HG03280 (cell line): ENCODE measurements at regions not wholly inside any gene's neighbourhood (a gene's known extent, or its start where the extent isn't known, plus 50 kb on each side); places are given as distances from the start of the nearest gene placed in this dataset.

Source experiments
- ATAC-seq: cut with Tn5 transposase; IDR thresholded peaks from one replicate; pipeline ENCODE4 v1.9.1; 2021; ENCODE audit warnings: mild to moderate bottlenecking, moderate library complexity; ENCODE audit not compliant: unreplicated experiment

- no peak for ATAC-seq
Measured at GRCh38 chr1:58017641-58018040, 528.9 kb downstream of the OMA1 start.

- ATAC-seq = no peak
Measured at GRCh38 chr1:58013237-58013636, 533.3 kb downstream of the OMA1 start.

- ATAC-seq = no peak
Measured at GRCh38 chr1:58011978-58012377, 534.5 kb downstream of the OMA1 start.

- ATAC-seq = no peak
Measured at GRCh38 chr1:58006421-58007046, 540.0 kb downstream of the OMA1 start.

GRCh38 chr1:58005212-58005611, 541.3 kb downstream of the OMA1 start:
- no peak for ATAC-seq

GRCh38 chr1:58003988-58004387, 542.5 kb downstream of the OMA1 start:
- ATAC-seq = no peak

GRCh38 chr1:58003059-58003458, 543.5 kb downstream of the OMA1 start:
- ATAC-seq = no peak

GRCh38 chr1:58000821-58001220, 545.7 kb downstream of the OMA1 start:
- no peak for ATAC-seq

- ATAC-seq = no peak
Measured at GRCh38 chr1:58000116-58000515, 546.4 kb downstream of the OMA1 start.

- ATAC-seq = no peak
Measured at GRCh38 chr1:57996400-57996799, 550.1 kb downstream of the OMA1 start.

GRCh38 chr1:57991289-57991688, 555.2 kb downstream of the OMA1 start:
- no peak for ATAC-seq

- ATAC-seq = no peak
Measured at GRCh38 chr1:57989877-57990276, 556.6 kb downstream of the OMA1 start.

GRCh38 chr1:57987523-57987922, 559.0 kb downstream of the OMA1 start:
- ATAC-seq = no peak

GRCh38 chr1:57986432-57986831, 560.1 kb downstream of the OMA1 start:
- ATAC-seq = no peak

GRCh38 chr1:57984277-57984676, 560.4 kb upstream of the DAB1 start:
- no peak for ATAC-seq

- ATAC-seq = no peak
Measured at GRCh38 chr1:57983441-57983840, 559.6 kb upstream of the DAB1 start.

- no peak for ATAC-seq
Measured at GRCh38 chr1:57982852-57983251, 559.0 kb upstream of the DAB1 start.

GRCh38 chr1:57976216-57976615, 552.4 kb upstream of the DAB1 start:
- ATAC-seq = no peak

GRCh38 chr1:57968321-57968720, 544.5 kb upstream of the DAB1 start:
- no peak for ATAC-seq

GRCh38 chr1:57966751-57967406, 543.0 kb upstream of the DAB1 start:
- no peak for ATAC-seq

- ATAC-seq = no peak
Measured at GRCh38 chr1:57966340-57966739, 542.5 kb upstream of the DAB1 start.

- ATAC-seq = no peak
Measured at GRCh38 chr1:57963581-57963980, 539.7 kb upstream of the DAB1 start.
